Uterus (tissue), 2 donors: ENCODE measurements at regions not wholly inside any gene's neighbourhood (a gene's known extent, or its start where the extent isn't known, plus 50 kb on each side); places are given as distances from the start of the nearest gene placed in this dataset.

ENCODE experiments used
- CTCF ChIP-seq, 4 experiments: fragments of 200-600 bp in 2 of 4; fragments of 450-650 bp in 2 of 4; sonication (generic) in 2 of 4; IDR thresholded peaks; one replicate each; pipeline ENCODE4 v1.5.1; 2016 to 2019; ENCODE audit warnings: antibody characterized with exemption in 4 of 4, mild to moderate bottlenecking in 2 of 4, moderate library complexity in 1 of 4
- POLR2A ChIP-seq, 2 donors: fragments of 450-650 bp; IDR thresholded peaks; one replicate each; pipeline ENCODE4 v1.6.1; 2016; ENCODE audit warnings: antibody characterized with exemption in 2 of 2, mild to moderate bottlenecking in 1 of 2, moderate library complexity in 1 of 2

- TF ChIP-seq CTCF (IDR thresholded peaks at IDR 0.05) (no peak), POLR2A (IDR thresholded peaks at IDR 0.05) (no peak)
Measured at GRCh38 chr1:94335447-94335846, 82.7 kb upstream of the ABCD3 start.
